ENCODE measurements at regions not wholly inside any gene's neighbourhood (a gene's known extent, or its start where the extent isn't known, plus 50 kb on each side); places are given as distances from the start of the nearest gene placed in this dataset.

DNA sequence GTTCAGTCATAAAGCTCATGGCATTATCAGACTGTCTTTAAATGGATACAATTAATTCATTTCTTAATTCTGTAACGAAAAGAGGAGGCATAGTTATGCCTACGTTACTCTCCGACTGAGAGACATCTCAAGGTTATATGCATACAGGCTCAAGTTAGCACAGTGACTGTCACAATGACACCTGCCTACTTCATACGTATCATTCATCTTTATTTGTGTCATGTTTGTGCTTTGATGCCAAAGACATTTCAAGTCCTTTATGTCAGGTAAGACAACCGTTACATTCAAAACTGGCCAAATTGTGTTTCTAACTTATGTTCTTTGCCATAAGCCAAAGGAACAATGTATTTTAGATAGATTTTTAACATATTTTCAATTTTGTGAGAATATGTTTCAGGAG is 328.8 kb upstream of the NRG3 start:
- TF ChIP-seq, protein P1, sequence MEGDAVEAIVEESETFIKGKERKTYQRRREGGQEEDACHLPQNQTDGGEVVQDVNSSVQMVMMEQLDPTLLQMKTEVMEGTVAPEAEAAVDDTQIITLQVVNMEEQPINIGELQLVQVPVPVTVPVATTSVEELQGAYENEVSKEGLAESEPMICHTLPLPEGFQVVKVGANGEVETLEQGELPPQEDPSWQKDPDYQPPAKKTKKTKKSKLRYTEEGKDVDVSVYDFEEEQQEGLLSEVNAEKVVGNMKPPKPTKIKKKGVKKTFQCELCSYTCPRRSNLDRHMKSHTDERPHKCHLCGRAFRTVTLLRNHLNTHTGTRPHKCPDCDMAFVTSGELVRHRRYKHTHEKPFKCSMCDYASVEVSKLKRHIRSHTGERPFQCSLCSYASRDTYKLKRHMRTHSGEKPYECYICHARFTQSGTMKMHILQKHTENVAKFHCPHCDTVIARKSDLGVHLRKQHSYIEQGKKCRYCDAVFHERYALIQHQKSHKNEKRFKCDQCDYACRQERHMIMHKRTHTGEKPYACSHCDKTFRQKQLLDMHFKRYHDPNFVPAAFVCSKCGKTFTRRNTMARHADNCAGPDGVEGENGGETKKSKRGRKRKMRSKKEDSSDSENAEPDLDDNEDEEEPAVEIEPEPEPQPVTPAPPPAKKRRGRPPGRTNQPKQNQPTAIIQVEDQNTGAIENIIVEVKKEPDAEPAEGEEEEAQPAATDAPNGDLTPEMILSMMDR (IDR thresholded peaks at IDR 0.05): no peak
- no peak for TF ChIP-seq POLR2A (IDR thresholded peaks at IDR 0.05)
